T-helper 1 cell treated with Interleukin-12 subunit alpha and Interleukin-12 subunit beta and Interleukin-4 antibody, amounts not matched to agents 30 μg/mL and 1 μg/mL, for 36 hours (primary cell): ENCODE measurements at regions not wholly inside any gene's neighbourhood (a gene's known extent, or its start where the extent isn't known, plus 50 kb on each side); places are given as distances from the start of the nearest gene placed in this dataset.

Experiments used
- H3K27ac Mint-ChIP-seq: one replicate; pipeline ENCODE4 v1.8.0; 2021; ENCODE audit warnings: mild to moderate bottlenecking, mixed read lengths
- H3K27me3 Mint-ChIP-seq: one replicate; pipeline ENCODE4 v1.8.0; 2021; ENCODE audit warnings: low read depth, mixed read lengths
- H3K36me3 Mint-ChIP-seq: one replicate; pipeline ENCODE4 v1.8.0; 2021; ENCODE audit warnings: low read depth, mixed read lengths
- H3K4me1 Mint-ChIP-seq: one replicate; pipeline ENCODE4 v1.8.0; 2021; ENCODE audit warnings: low read depth, mixed read lengths
- H3K4me3 Mint-ChIP-seq: one replicate; pipeline ENCODE4 v1.8.0; 2021; ENCODE audit warnings: mild to moderate bottlenecking, moderate library complexity, mixed read lengths
- H3K9me3 Mint-ChIP-seq: one replicate; pipeline ENCODE4 v1.8.0; 2021; ENCODE audit warnings: mixed read lengths

DNA sequence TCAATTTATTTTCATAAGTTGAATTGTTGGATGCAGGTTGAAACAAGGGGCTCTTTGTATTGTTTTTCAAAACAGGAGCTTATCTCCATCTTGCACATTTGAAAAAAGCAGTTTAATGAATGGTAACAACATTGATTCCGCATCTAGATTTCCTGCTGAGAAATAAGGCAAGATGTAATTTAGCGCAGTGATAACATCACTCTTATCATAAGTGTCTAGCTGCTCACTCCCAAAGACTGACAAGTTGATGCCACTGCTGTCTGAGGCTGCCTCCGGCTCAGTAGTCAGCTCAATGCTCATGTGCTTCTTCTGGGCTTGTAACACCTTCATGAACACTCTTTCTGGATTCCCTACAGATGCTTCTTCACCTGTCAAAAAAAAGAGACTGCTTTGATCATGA, 92.4 kb downstream of the KPNA2 start:
- Mint-ChIP-seq H3K9me3 (peaks cover 1% of the 10 kb centered on the region), H3K36me3 (peaks cover 8% of the 10 kb centered on the region), H3K4me1 (peaks cover 7% of the 10 kb centered on the region), H3K27ac (no peak overlapping the region), H3K4me3 (no peak overlapping the region), H3K27me3 (no peaks in the 10 kb centered on the region)

DNA sequence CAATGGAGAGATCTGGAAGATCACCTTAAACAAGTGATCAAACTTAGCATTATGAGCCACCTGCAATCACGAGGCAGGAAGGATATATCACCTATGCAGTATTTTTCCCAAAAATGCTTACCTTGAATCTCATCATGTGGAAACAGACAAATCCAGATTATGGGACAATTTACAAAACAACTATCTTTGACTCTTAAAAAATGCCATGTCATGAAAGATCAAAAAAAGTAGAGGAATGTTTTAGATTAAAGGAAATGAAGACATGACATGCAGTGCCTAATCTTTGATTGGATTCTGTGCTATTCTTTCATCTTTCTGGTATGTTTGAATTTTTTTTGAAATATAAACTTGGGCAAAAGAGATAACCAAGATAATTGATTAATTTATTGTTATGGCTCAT, 95.9 kb downstream of the KPNA2 start:
- Mint-ChIP-seq H3K36me3 (peaks cover 2% of the 10 kb centered on the region), H3K4me3 (no peak overlapping the region), H3K9me3 (no peaks in the 10 kb centered on the region), H3K27ac (no peak overlapping the region), H3K4me1 (no peaks in the 10 kb centered on the region), H3K27me3 (no peaks in the 10 kb centered on the region)

DNA sequence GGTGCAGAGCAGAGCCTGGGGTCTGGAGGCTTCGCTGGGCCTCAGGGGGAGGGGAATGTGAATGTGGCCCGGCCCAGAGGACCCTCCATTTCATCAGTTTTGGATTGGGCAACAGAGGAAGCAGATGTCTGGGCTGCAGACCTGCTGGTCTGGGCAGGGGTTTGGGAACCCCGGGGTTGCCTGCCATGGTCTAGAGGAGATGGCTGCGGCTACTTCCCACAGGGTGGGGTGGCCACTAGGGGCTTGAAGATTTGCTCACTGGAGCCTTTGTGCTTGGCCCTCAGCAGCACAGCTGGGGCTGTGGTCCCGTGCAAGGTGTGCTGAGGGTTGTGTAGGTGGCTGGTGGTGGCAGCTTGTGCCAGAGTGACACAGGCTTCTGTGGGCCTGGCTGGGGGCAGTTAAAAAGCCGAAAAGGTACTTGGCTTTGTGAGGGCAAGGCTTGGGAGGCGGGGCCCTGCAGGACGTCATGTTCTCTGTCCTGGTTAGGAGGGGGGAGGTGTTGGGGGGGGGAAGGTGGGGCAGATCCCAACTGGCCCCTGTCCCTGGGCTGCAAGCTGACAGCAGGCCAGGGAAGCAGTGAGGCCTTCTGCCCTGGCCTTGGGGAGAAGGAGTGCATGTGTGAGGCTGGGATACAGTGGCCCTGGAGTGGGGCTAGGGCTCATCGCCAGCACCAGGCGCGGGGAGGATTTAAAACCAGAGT, 98.0 kb downstream of the KPNA2 start:
- Mint-ChIP-seq H3K4me3 (no peak overlapping the region), H3K4me1 (no peaks in the 10 kb centered on the region), H3K27ac (no peak overlapping the region), H3K36me3 (no peaks in the 10 kb centered on the region), H3K9me3 (no peaks in the 10 kb centered on the region), H3K27me3 (no peaks in the 10 kb centered on the region)

DNA sequence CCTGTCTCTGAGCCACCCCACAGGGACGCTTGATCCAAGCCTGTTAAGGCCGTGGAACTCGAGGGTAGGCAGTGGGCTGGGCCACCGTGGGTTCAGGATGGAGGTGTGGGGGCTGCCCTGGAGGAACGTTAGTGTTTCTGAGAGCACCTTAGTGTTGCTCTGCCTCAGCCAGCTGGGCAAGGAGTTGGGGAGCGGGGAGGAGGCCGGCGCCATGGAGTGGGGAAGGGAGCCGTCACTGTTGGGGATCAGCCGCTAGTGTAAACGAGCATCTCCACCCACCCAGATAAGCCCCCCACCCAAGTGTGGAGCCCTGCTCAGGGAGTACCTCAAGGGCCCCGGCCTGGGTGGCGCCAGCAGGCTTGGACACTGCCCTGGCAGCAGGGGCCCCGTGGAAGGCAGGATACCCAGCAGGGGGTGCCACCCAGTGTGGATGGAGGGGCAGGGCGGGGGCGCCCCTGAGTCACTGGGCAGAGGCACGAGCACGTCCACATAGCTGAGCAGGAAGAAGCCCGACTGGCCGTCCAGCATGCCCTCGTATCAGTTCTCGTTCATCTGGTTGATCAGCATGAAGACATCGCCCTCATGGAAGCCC, 98.6 kb downstream of the KPNA2 start:
- no peaks in the 10 kb centered on the region for H3K9me3 Mint-ChIP-seq
- H3K4me1 Mint-ChIP-seq = no peaks in the 10 kb centered on the region
- H3K4me3 Mint-ChIP-seq = no peak overlapping the region
- H3K36me3 Mint-ChIP-seq = no peaks in the 10 kb centered on the region
- no peaks in the 10 kb centered on the region for H3K27me3 Mint-ChIP-seq
- no peak overlapping the region for H3K27ac Mint-ChIP-seq

DNA sequence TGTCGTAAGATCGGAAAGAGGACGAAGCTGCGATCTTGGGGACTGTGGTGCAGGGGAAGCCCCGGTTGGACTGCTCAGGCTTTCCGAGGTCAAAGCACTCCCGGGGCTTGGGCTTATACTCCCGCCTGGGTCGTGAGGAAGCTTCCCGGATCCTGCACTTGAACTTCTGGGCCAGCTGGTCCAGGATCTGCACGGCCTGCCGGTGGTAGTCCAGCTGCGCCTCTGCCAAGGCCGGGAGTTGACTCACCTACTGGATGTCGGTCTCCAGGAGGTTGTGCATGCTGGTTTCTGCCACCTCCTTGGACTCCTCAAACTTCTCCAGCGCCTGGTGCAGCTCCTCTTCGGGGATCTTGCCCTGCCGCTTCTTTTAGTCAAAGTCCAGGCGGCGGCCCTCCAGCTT, 99.2 kb downstream of the KPNA2 start:
- Mint-ChIP-seq H3K9me3 (no peaks in the 10 kb centered on the region), H3K27ac (no peak overlapping the region), H3K27me3 (no peaks in the 10 kb centered on the region), H3K4me3 (no peak overlapping the region), H3K36me3 (no peaks in the 10 kb centered on the region), H3K4me1 (no peaks in the 10 kb centered on the region)

DNA sequence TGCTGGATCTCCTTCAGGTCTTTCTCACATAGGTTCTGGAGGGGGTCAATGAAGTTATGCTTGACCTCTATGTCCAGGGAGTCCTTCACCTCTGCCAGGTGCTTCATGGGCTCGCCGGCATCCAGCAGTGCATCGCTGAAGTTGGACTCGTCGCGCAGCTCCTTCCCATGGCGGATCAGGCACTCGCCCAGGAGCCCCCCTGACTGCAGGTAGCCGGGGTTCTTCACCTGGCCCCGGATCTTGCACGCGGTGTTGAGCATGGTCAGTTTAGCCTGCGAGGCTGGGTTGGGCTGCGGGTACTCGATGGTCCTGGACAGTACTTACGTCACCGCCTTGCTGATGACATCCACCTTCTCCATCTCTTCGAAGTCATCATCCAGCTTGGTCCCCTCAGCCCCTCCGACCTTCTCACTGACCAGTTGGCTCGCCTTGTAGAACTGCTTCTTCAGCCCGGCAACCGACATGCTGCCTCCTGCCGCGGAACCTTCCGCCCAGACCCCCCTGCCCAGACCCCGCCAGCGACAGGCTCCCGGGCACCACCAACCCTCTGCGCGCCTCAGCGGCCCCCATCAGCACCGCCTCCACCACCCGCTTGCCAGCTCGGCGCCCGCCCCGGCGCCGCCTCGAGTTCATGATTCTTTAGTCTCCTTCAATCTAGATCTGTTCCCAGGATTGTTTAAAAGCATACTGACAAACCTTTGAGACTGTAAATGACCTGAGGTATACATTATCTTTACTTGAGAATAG, 99.8 kb downstream of the KPNA2 start:
- H3K36me3 Mint-ChIP-seq = no peaks in the 10 kb centered on the region
- no peaks in the 10 kb centered on the region for H3K4me1 Mint-ChIP-seq
- no peaks in the 10 kb centered on the region for H3K27me3 Mint-ChIP-seq
- H3K4me3 Mint-ChIP-seq = no peak overlapping the region
- no peaks in the 10 kb centered on the region for H3K9me3 Mint-ChIP-seq
- no peak overlapping the region for H3K27ac Mint-ChIP-seq

DNA sequence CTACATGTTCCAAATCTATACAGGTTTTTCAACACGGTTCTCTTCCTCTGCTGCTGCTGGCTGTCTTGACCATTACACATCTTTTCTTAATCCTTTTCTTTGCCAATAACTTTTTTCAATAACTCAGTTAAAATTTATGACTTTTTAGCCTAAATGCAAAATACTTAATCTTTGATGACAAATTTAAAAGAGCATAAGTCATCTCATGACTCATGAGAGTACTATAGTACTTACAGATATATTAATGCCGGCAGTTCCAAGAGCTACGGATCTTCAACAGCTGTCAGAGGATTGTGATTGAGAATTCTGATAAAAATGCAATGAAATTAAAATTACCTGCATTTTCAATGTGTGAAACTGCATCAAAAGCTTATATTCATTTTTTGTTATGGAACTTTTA, 105.5 kb downstream of the KPNA2 start:
- Mint-ChIP-seq H3K36me3 (no peaks in the 10 kb centered on the region), H3K4me1 (peaks cover 2% of the 10 kb centered on the region)

DNA sequence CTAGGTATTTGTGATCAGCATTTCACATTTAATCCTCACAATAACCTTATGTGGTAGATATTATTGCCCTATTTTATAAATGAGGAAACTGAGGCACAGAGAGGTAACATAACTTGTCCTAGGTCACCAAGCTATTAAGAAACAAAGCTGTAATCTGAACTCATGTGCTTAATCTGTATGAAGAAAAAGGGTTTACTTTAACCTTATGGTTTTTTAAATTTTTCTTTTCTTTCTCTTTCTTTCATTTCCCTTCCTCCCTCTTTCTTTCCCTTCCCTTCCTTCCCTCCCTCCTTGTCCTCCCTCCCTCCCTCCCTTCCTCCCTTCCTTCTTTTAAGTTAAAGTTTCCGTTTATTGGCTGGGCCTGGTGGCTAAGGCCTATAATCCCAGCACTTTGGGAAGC, 105.2 kb upstream of the AMZ2 start:
- H3K4me3 Mint-ChIP-seq = no peak overlapping the region
- no peaks in the 10 kb centered on the region for H3K9me3 Mint-ChIP-seq
- no peak overlapping the region for H3K27ac Mint-ChIP-seq
- H3K36me3 Mint-ChIP-seq = no peaks in the 10 kb centered on the region
- peaks cover 2% of the 10 kb centered on the region for H3K4me1 Mint-ChIP-seq
- peaks cover 22% of the 10 kb centered on the region for H3K27me3 Mint-ChIP-seq

More for the DNA sequence above, 105.5 kb downstream of the KPNA2 start:
- Mint-ChIP-seq H3K27me3 (peaks cover 14% of the 10 kb centered on the region), H3K4me3 (no peak overlapping the region), H3K27ac (no peak overlapping the region), H3K9me3 (no peaks in the 10 kb centered on the region)

DNA sequence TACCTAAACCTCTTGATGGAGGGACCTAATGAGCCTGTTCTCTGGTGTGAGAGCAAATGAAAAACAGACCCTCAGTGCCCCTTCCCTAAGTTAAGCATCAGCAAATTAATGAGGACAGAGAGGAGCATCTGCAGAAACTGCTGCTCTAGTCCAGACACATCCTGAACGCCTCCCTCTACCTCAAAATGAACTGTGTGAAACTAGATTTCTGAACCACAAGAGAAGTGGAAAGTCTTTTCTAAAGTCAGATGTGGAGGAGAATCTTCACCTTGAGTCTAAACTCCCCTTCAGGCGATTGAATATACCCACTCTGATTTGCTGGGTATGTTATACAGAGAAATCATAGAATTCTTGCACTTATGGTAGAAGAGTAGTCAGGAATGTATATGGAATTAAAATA, 104.4 kb upstream of the AMZ2 start:
- Mint-ChIP-seq H3K36me3 (no peaks in the 10 kb centered on the region), H3K27me3 (peaks cover 26% of the 10 kb centered on the region), H3K4me1 (peaks cover 2% of the 10 kb centered on the region), H3K9me3 (no peaks in the 10 kb centered on the region), H3K4me3 (no peak overlapping the region), H3K27ac (no peak overlapping the region)

DNA sequence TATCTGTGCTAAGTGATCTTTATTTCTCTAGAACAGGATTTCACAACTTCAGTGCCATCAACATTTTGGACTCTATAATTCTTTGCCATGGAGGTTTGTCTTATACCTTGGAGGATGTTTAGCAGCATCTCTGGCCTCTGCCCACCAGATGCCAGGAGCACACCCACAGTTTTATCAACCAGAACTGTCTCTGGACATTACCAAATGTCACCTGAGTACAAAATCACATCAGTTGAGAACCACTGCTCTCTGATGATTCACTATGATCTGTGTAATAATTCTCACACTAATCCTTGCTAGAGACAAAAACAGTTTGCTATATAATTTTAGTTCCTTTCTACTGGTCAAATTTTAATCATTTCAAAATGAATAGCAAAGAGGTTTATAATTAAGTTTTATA, 102.8 kb upstream of the AMZ2 start:
- no peak overlapping the region for H3K4me3 Mint-ChIP-seq

DNA sequence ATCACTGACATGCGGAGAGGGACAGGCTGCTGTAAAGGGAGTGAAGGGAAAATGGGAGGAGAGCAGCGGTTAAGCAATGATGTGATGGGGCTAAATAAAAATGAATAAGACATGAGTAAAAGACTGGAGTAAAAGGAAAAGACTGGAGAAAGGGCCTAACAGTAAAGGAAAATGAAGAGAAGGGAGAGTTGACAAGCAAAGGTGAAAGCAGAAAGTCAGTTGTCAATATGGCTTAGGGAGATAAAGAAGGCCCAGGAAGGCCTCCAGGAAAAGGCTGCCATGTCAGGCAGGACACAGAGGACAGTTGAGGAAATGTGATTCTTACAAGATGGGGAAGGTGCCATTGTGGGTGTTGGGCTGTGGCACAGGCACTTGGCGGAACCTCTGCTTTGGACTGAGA, 98.9 kb upstream of the AMZ2 start:
- Mint-ChIP-seq H3K27me3 (peaks cover 13% of the 10 kb centered on the region), H3K4me1 (no peaks in the 10 kb centered on the region), H3K9me3 (no peaks in the 10 kb centered on the region), H3K4me3 (no peak overlapping the region), H3K36me3 (no peaks in the 10 kb centered on the region), H3K27ac (no peak overlapping the region)

More for the DNA sequence above, 102.8 kb upstream of the AMZ2 start:
- Mint-ChIP-seq H3K27ac (no peak overlapping the region), H3K4me1 (peaks cover 2% of the 10 kb centered on the region), H3K9me3 (no peaks in the 10 kb centered on the region), H3K27me3 (peaks cover 26% of the 10 kb centered on the region), H3K36me3 (no peaks in the 10 kb centered on the region)

DNA sequence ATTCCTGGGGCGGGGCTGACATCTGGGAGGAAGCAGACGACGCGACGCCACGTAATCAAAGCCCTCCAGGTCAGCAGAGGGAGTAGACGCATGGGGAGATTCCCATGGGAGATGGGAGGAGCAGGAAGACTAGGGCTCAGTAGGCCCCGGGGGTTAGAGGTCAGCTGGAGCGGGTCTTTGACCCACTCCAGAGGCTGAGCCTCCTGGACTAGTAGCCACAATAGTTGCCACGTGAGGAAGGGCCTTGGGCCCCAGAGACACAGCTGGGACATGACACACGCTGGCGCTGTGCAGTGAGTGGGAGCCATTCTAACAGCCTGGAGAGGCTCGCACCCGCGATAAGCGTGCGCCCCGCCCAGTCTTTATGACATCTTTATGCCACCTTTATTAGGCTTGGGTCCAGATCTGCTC, 95.7 kb upstream of the AMZ2 start:
- H3K9me3 Mint-ChIP-seq = no peaks in the 10 kb centered on the region
- no peaks in the 10 kb centered on the region for H3K36me3 Mint-ChIP-seq
- peaks cover 4% of the 10 kb centered on the region for H3K27me3 Mint-ChIP-seq
- no peak overlapping the region for H3K27ac Mint-ChIP-seq
- no peak overlapping the region for H3K4me3 Mint-ChIP-seq
- no peaks in the 10 kb centered on the region for H3K4me1 Mint-ChIP-seq

DNA sequence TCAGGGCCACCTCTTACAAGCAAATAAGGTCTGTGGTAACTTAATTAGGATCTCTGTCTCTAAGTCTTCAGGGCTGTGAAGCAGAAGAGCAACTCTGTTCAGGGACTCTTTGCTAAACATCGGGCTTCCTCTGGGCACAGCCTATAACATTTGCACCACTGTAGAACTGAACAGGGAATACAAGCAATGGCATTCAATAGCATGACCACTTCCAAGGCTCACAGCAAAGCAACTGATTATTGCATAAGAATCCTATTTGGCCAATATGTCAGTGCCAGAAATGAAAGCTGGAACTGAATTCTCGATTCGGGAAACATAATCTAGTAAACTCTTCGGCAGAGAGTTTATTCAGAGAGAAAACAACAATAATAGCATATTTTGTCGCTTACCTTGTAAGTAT, 92.2 kb upstream of the AMZ2 start:
- H3K4me3 Mint-ChIP-seq = no peak overlapping the region
- no peak overlapping the region for H3K27ac Mint-ChIP-seq
- H3K27me3 Mint-ChIP-seq = no peaks in the 10 kb centered on the region
- no peaks in the 10 kb centered on the region for H3K36me3 Mint-ChIP-seq
- H3K4me1 Mint-ChIP-seq = no peaks in the 10 kb centered on the region
- no peaks in the 10 kb centered on the region for H3K9me3 Mint-ChIP-seq

DNA sequence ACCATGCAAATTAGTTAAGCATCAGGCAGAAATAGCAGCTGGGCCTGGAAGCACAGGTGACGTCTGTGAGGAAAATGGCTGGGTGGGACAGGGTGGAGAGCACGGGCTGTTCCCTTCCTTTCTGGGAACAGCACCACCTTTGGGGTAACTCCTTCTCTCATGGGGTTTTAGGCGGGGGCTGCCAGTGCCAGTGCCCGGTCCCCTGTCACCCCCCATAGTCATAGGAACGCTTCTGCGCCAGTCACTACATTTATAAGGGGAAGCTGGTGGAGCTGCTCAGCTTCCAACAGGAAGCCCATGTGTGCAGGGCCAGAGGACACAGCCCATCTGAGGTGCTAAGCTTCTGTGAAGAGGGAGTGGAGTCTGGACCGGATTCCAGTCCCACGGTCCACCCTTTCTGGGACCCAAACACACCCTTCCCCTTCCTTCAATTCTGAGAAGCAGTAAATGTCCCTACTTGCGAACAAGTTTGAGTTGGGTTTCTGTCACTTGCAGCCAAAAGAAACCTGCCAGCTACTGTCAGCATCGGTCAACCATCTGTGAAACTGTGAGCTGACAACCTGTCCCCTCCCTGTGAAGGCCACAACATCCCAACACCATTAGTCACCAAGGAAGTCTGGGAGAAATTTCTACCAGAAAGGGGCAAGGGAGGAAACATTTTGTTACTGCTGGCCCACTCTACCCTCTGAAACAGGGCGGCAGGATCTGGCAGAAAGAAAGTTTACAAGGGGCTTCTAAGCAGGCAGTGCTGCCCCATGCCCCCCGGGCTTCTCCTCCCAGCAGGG, 86.0 kb upstream of the AMZ2 start:
- H3K9me3 Mint-ChIP-seq = no peaks in the 10 kb centered on the region
- no peaks in the 10 kb centered on the region for H3K36me3 Mint-ChIP-seq
- H3K27me3 Mint-ChIP-seq = peaks cover 3% of the 10 kb centered on the region
- no peak overlapping the region for H3K27ac Mint-ChIP-seq
- H3K4me1 Mint-ChIP-seq = peaks cover 2% of the 10 kb centered on the region
- no peak overlapping the region for H3K4me3 Mint-ChIP-seq
